Anterior cingulate cortex (tissue), 58 donors: ENCODE measurements at regions not wholly inside any gene's neighbourhood (a gene's known extent, or its start where the extent isn't known, plus 50 kb on each side); places are given as distances from the start of the nearest gene placed in this dataset.
"Not testable (repeated sequence)": the region's sequence is repeated elsewhere in the genome, so short reads cannot be mapped to it uniquely, and the experiment has no call there.

Source experiments
- DNase-seq, 58 donors: peaks; one replicate each; lab custom pipeline; 2025; lab: John Stamatoyannopoulos, UW

DNA sequence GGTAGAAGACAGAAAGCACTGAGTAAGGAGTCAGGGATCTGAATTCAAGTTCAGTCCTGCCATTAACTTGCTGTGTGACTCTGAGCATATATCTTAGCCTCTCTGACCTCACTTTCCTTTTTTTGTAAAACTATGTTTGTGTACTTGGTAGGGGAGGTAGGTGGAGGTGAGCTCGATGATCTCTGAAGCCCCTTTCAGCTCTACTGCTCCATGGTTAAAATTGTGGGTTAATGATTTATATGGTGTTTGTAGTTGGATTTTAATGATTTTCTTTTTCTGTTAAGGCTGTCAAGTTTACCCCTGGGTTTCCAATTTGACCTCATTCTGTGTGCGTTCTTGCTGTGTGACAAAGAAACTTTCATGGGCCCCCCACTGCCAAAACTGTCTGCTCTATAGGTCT, 124.1 kb downstream of the CD164 start:
- no peak for DNase-seq

DNA sequence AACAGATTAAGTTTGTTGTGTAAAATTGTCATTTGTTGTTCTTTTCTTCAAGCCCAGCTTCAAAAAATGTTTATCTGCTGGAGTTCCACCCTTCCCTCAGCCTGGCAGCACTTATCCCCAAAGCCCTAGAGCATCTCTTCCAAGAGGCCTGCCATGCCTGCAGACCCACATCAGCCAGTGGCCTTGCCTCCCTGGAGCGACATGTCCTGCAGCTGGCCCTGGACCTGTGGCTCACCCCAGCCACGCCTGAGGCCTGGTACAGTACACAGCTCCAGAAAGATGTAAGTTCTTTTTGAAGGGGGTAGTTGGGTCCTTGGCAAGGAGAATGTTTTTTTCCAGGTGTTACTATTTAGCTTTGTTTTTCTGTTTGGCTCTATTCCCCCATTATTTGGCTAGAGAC, 124.8 kb downstream of the CD164 start:
- no peak for DNase-seq

DNA sequence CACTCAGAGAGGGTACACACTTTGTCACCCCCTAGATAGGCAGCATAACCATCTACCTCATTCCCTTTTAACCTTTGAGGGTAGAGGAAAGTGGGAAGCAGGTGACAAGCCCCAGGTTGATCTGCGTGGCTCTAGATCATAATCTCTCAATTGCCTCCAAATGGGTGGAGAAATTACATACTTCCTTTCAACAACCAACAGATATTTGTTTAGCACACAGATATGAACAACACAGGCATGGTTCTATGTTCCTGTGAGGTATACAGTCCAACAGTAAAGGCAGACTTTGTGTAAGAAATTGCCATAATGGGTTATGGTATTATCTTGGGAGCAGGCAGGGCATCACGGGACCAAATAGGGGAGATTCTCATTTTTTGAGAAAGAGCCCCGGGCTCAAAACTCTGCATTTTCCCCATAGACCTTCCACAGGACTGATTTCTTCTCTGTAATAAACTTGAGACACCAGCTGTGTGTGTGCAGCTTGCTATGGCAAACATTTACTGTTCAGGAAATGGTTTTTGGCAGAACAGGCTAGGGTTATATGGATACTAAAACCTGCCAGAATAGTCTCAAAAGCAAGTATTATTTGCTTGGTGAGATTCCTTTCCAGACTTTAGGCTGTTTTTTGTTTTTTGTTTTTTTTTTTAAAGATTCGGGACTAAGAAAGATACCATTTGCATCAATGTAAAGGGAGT, 126.2 kb downstream of the CD164 start:
- DNase-seq = no peak

DNA sequence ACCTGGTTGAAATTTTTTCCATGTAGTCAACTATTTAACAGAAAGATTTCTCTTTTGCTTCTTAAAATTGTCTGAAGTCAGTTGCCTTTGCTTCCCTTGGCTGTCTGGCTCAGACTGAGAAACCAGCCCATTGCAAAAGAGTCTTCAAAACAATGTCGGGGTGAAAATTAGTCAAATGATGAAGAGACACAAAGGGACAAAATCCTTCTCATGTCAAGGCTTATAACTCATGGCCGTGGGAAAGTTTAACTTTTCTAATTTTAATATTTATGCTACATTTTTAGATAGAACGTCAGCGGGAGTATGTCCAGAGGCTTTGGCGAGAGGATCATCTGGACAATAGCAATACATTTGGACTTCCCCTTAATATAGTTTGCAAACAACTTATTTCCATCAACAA, 127.2 kb downstream of the CD164 start:
- DNase-seq = no peak

DNA sequence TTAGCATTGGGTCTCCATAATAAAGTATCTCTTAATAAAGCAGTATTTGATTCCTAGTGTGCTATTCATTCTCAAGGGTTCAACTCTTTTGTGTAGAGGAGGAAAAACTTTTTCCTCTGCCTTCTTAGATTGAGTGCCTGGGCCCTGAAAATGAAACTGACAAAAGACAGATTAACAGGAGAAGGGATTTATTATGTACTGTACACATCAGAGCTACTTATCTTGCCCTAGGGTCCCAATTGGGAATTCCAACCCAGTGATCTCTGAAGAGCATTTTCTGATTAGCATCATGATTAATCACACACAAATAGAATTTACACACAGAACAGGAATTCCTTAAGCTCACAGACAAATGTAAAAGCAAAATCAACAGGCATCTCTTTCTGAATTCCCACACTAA, 128.9 kb downstream of the CD164 start:
- no peak for DNase-seq

DNA sequence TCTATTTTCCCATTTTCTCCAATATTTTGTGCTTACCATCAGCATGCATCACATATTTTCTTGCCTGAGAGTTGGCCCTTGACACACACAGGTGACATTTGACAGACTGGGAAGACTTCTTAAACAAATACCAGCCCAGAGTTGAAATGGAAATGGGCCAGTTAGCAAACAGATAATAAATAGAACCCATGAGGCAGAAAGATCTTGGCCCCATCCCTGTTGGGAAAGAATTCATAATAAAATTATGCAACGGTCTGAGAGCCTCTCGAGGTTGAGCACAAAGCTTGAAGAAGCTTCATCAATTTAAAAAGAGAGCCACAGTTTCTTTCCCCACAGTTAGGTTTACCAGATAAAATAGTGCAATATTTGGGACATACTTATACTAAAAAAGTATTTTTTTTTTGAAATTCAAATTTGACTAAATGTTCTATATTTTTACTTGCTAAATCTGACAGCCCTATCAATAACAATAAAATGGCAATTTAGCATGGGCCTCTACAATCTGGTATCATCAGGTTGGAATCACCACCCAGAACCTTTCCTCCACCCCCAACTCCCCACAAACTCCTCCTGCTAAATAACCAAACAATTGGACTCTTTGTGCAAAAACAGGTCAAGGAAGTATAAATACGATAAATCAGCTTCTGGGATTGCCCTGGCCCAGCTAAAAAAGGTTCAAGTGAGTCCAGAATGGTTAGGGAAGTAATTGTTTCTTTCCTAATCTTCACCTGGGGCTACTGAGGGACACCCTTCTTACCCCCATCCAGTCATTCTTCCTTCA, 129.8 kb downstream of the CD164 start:
- DNase-seq = no peak

DNA sequence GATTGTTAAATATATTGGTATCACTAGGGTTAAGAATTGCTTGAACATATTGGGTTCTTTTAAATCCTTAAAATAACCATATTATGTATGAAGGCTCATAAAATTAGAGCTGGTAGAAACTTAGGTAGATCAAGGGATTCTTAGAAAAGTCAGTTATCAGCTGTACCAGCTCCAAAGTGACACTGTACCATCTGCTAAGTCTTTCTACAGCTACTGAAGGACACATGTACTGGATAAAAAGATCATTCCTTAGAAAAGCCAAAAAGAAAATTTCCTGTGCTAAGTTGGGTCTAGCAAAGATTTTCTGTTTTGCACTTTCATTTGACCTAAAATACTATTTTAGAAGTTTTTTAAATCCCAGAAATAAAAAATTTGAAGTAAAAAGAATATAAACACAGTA, 130.4 kb downstream of the CD164 start:
- DNase-seq = no peak

DNA sequence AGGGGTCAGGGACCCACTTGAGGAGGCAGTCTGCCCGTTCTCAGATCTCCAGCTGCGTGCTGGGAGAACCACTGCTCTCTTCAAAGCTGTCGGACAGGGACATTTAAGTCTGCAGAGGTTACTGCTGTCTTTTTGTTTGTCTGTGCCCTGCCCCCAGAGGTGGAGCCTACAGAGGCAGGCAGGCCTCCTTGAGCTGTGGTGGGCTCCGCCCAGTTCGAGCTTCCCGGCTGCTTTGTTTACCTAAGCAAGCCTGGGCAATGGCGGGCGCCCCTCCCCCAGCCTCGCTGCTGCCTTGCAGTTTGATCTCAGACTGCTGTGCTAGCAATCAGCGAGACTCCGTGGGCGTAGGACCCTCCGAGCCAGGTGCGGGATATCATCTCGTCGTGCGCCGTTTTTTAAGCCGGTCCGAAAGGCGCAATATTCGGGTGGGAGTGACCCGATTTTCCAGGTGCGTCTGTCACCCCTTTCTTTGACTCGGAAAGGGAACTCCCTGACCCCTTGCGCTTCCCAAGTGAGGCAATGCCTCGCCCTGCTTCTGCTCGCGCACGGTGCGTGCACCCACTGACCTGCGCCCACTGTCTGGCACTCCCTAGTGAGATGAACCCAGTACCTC, 131.6 kb downstream of the CD164 start:
- not testable (repeated sequence) for DNase-seq

DNA sequence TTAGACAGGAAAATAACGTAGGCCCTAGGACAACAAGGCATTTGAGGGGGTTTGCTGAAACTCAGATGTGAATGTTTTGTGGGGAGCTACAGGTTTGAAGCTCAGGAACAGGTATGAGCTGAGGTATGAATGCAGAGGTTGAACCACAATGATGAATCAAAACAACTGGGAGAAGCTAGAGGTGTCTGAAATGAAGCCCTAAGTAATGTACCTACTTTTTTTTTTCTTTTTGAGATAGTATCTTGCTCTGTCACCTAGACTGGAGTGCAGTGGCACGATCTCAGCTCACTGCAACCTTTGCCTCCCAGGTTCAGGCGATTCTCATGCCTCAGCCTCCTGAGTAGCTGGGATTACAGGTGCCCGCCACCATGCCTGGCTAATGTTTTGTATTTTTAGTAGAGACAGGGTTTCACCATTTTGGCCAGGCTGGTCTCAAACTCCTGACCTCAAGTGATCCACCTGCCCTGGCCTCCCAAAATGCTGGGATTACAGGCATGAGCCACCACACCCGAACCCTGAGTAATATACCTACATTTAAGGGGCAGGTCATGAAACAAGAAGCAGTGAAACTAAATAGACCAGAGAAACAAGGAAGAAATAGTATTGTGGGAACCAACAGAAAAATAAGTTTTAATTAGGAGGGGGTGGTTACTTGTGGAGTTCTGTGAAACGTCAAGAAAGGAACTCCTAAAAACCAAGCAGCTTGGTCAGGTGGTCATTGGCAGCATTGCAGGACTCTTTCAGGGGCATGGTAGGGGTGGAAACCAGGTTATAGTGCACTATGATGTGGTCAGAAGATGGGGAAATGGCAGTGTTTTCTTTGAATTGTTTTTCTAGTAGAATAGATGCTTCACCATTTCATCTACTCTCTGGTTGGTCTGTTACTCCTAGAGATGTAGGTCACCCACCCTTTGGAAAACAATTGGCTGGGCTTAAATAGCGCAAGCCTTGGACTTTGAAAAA, 138.1 kb downstream of the CD164 start:
- no peak for DNase-seq

DNA sequence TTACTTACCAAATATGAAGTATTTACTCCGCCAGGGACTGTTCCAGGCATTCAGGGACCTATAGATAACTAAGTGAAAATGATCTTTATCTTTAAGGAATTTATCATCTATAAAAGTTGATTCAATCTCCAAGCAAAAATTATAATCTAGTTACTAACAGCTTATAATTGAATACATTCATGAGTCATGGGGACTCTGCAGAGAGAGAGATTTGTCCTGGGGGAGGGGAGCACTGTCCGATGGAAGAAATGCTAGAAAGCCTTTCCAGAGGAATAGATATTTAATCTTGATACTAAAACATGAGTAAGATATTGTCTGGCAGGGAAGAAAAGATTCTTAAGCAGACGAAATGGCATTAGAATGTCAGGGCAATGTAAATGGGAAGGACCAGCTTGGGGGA, 139.3 kb downstream of the CD164 start:
- no peak for DNase-seq

DNA sequence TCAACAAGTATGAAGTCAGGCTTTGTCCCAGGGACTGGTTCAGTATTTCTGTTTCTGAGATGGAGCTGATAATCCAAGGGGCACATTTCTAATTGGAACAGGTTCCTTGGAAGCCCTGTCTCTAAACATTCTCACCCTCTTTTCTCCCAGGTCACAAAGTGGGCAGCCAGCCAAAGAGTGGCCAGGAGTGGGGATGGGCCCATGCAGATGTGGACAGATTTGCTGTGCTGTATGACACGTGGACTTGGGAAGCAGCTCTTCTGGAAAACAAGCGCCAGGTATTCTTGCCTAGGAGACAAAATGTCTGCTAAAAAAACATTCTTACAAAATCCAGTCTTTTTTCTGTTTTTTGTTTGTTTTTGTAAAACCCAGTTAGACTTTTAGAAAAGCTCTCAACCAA, 140.2 kb downstream of the CD164 start:
- DNase-seq = no peak

DNA sequence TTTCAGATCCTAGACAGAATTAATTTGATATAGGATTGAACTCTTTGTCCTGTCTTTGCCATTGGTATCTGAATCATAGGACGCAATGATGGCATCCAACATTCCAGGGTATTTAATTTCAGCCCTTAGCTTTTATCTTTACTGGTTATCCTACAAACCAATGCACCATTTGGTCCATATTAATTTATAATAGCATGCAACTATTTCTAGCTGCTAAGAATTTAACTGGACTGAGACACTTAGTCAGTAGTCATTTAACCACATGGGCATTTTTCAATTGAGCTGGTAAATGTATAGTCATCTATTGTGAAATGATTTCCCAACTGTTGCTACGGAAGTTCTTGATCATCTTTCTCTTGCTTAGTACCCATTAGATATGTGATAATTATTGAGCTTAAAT, 141.1 kb downstream of the CD164 start:
- no peak for DNase-seq

DNA sequence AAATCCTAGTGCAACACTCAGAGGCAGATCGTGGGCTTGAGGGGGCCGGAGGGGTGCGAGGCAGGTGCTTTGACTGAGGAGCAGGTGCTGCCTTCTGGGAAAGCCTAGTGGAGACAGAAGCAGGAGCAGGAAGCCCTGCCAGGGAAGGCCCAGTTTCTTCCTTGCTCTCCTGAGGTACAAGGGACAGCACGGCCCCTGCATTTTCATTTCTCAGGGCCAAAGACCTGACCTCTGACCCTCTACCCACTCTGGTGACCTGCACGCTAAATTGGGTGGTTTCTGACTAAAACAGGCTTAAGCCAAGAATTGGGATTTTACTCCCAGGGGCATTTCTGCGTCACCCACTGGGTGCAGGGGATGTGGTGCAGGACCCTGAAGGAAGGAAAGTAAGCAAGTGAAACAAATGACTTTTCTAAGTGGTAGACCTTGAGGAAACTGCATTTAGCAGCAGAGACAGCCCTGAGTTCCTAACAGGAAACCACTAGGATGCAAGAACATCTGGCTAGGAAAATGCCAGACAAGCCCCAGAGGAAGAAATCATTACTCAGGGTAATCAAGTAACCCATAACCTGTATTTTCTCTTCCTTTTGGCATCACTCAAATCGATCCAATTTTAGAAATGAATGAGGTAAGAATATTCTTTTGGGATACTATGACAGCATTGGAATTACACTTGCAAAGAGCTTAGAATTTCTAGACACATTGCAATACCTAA, 141.7 kb downstream of the CD164 start:
- DNase-seq = peak in 2 of 58 donors; percentile 7 to 8

DNA sequence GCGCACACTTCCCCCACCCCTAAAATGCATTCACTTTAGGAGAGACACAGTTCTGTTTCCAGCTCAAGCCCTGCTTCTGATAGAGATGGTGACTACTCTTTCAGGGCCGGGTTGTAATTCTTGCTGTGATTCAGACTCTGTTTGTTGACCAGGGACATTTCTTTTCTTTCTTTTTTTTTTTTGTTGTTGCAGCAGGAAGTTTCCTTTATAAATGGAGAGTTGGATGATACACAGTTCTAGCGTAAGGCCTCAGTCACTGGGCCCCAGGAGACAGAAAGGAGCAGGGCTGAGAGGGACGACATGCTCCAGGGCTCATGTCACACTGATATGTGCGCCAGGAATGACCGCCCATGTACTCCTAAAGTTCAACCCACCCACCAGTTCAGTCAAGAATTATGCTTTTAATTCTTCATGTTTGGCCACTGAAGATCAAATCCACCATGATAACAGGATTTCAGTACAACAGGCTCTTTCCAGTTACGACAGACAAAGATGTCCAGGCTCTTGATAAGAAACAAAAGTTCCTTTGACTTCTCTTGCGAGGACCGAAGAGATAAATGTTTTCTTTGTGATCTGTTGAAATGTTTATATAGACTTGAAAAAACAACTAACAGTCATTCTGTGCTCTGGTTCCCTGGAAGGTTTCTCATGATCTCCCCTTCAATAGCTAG, 142.5 kb downstream of the CD164 start:
- DNase-seq = peak in 1 of 58 donors; percentile 16

DNA sequence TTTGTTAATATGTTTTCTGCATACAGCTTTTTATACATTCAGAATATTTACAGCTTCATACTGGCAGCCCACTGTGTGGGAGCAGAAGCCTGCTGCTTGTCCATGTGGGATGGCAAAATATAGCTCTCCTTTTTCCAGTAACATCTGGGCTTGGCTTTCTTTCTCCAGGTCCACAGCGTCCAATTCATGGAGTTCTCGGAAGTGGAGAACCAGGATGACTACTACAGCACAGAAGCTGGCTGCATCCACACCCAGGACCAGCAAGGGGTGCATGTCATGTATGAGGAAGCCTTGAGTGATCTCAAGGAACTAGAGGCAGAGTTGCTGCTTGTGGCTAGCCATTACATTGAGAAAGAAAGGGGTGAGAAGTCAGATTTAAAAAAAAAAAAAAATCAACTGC, 143.1 kb downstream of the CD164 start:
- DNase-seq = peak in 10 of 58 donors; percentile 3 to 49 (median 8)

DNA sequence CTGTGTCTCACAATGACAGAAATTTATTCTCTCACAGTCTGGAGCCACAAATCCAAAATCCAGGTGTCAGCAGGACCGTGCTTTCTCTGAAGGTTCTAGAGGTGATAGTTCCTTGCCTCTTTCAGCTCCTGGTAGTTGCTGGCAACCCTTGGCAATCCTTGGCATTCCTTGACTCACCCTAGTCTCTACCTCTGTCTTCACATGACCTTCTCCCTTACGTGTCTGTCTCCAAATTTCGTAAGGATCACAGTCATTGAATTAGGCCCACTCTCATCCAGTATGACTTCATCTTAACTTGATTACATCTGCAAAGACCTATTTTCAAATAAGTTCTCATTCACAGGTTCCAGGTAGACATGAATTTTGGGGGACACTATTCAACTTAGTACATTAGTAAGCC, 143.1 kb downstream of the CEP57L1 start:
- no peak for DNase-seq

DNA sequence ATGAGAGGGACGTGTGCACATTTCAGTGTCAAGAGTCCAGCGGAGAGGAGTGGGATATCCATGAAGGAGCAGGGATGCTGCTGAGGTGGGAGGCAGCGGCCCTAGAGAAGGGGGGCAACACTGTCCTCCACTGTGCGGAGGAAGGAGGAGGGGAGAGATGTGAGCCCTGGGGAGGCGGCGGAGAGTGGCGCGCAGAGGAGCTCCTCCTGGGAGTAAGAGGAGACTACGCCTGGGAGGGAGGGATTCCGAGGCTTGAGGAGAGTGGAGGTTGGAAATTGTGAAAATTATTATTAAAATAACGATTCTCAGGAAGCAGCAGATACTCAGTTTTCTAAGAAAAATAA, 142.7 kb downstream of the CEP57L1 start:
- no peak for DNase-seq

DNA sequence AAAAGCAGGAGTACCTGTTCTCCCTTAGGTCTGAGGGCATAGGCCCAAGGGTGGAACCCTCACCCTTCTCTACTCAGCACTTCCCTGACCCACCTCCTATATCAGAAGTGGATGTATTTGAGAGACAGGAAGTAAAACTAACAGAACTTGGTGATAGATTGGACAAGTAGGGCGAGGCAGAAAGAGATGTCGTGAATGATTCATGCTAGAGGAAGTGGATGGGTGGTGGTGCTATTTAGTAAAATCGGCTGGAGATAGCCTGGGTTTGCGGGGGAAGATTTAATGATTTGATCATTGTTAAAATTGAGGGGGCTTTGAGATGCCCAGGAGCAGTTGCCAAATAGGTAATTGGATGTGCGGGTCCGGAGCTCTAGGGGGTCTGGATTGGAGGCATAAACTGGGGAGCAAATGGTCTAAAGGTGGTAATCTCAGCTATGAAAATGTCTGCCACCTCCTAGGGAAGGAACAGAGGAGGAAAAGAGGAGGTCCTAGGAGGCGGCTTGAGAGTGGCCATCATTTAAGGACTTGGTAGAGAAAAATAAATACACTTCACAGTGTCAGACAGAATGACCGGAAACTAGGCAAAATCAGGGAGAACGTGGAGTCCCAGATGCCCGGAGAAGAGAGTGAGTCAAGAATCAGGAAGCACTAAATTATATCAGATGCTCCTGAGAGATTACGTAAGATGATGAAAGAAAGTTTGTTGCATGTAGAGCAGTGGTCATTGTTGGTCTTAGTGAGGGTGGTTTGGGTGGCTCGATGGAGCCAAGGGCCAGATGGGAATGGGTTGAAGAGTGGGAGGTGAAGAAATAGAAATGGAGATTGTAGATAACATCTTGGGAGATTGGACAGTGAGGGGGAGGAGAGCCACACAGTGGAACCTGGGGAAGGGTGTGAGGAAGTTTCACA, 142.0 kb downstream of the CEP57L1 start:
- no peak for DNase-seq
